ENCODE measurements at regions not wholly inside any gene's neighbourhood (a gene's known extent, or its start where the extent isn't known, plus 50 kb on each side); places are given as distances from the start of the nearest gene placed in this dataset.

- peak; percentile 90 for TF ChIP-seq FOXP4 (CRISPR knock-in tag; IDR thresholded peaks at IDR 0.05)
- no peak for TF ChIP-seq ARHGAP35 (CRISPR knock-in tag; IDR thresholded peaks at IDR 0.05; ENCODE audit: borderline replicate concordance)
- TF ChIP-seq ZNF143 (CRISPR knock-in tag; IDR thresholded peaks at IDR 0.05): no peak
- no peak for TF ChIP-seq ZNF414 (CRISPR knock-in tag; IDR thresholded peaks at IDR 0.05)
- no peak for TF ChIP-seq IKZF4 (CRISPR knock-in tag; IDR thresholded peaks at IDR 0.05; ENCODE audit: borderline replicate concordance, low read depth, not compliant biosample characterization)
- no peak for TF ChIP-seq TERF1 (CRISPR knock-in tag; IDR thresholded peaks at IDR 0.05)
- TF ChIP-seq ZNF558 (CRISPR knock-in tag; IDR thresholded peaks at IDR 0.05; ENCODE audit: borderline replicate concordance): no peak
- no peak for TF ChIP-seq MBD4 (IDR thresholded peaks at IDR 0.05; ENCODE audit: borderline replicate concordance, low read length)
- TF ChIP-seq ZNF468 (CRISPR knock-in tag; IDR thresholded peaks at IDR 0.05): no peak
- TF ChIP-seq PAXIP1 (CRISPR knock-in tag; conservative IDR thresholded peaks at IDR 0.05): peak; percentile 38; the same call in 1 of the 2 replicates
- TF ChIP-seq ZBTB8A (CRISPR knock-in tag; IDR thresholded peaks at IDR 0.05; ENCODE audit: borderline replicate concordance, low read depth): no peak
- no peak for TF ChIP-seq ZNF383 (CRISPR knock-in tag; IDR thresholded peaks at IDR 0.05; ENCODE audit: borderline replicate concordance)
- TF ChIP-seq MIER2 (CRISPR knock-in tag; IDR thresholded peaks at IDR 0.05): no peak
- TF ChIP-seq ZNF792 (CRISPR knock-in tag; IDR thresholded peaks at IDR 0.05): no peak
- peak; percentile 43 for TF ChIP-seq SKI (IDR thresholded peaks at IDR 0.05; ENCODE audit: partially characterized antibody)
- no peak for TF ChIP-seq ATM (IDR thresholded peaks at IDR 0.05; ENCODE audit: borderline replicate concordance)
- TF ChIP-seq DRAP1 (CRISPR knock-in tag; IDR thresholded peaks at IDR 0.05): no peak
- TF ChIP-seq ZNF431 (CRISPR knock-in tag; IDR thresholded peaks at IDR 0.05; ENCODE audit: borderline replicate concordance, low read depth): no peak
- TF ChIP-seq MIXL1 (CRISPR knock-in tag; IDR thresholded peaks at IDR 0.05): 0 out of 2 replicates have a peak, but pooled peaks have one; percentile 18
Observed at GRCh38 chr15:38873158-38873557, 308.5 kb upstream of the RASGRP1 start (continued).
